HepG2 (cell line): ENCODE measurements at regions not wholly inside any gene's neighbourhood (a gene's known extent, or its start where the extent isn't known, plus 50 kb on each side); places are given as distances from the start of the nearest gene placed in this dataset.

ENCODE experiments used
- KDM4B ChIP-seq: sonication (generic); formaldehyde crosslinking; IDR thresholded peaks from 2 replicates; pipeline ENCODE4 v1.4.0; 2020; ENCODE audit warnings: missing genetic modification reagents
- ZNF761 ChIP-seq: sonication (generic); formaldehyde crosslinking; conservative IDR thresholded peaks from 2 replicates; pipeline ENCODE4 v1.4.0; 2020; ENCODE audit warnings: mild to moderate bottlenecking, missing genetic modification reagents

DNA sequence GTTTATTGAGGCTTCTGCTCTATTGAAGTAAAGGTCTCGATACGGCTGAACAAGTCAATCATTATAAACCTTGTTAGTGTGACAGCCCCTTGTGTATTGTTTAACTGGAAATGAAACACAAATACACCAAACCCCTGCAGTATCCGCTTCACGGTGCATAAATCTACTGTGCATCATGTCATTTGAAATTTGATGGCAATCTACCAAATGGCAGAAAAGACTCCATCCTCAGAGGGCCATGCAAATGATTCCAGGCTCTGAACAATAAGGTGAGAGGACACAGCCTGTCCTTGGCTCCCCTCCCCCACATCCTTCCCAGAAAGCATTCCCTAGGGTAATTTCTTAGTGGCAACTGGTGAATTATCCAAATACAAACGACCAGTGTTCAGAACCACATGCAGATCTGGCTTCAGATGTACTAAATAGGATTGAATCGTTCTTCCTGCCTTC lies 80.6 kb downstream of the ADCYAP1 start:
- TF ChIP-seq KDM4B (CRISPR knock-in tag) (no peak), ZNF761 (CRISPR knock-in tag) (no peak)
